ENCODE measurements at regions not wholly inside any gene's neighbourhood (a gene's known extent, or its start where the extent isn't known, plus 50 kb on each side); places are given as distances from the start of the nearest gene placed in this dataset.

DNA sequence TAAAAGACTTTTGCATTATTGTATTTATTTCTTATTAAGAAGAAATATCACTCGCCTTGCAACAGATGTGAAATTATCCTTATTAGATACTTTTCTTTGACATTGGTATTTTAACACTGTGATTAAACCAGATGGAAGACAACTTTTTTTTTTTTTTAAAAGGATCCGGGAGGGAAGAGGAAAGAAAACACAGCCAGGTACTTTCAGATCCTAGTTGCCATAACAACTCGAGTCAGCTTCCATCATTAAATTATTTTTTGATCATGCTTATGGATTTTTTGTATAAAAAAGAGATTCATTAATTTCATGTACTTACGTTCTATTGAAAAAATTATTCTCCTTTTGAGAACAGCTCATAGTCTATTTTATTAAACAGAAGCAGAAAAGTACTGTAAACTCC is 515.7 kb downstream of the TBC1D4 start:
- Histone ChIP-seq H3K4me1 (no peaks in the 10 kb centered on the region), H3K9me3 (no peaks in the 10 kb centered on the region), H3K36me3 (no peaks in the 10 kb centered on the region), H3K27ac (no peak overlapping the region), H3K4me3 (no peak overlapping the region), H3K27me3 (ENCODE audit: low read depth) (no peaks in the 10 kb centered on the region)
- TF ChIP-seq, protein P1, sequence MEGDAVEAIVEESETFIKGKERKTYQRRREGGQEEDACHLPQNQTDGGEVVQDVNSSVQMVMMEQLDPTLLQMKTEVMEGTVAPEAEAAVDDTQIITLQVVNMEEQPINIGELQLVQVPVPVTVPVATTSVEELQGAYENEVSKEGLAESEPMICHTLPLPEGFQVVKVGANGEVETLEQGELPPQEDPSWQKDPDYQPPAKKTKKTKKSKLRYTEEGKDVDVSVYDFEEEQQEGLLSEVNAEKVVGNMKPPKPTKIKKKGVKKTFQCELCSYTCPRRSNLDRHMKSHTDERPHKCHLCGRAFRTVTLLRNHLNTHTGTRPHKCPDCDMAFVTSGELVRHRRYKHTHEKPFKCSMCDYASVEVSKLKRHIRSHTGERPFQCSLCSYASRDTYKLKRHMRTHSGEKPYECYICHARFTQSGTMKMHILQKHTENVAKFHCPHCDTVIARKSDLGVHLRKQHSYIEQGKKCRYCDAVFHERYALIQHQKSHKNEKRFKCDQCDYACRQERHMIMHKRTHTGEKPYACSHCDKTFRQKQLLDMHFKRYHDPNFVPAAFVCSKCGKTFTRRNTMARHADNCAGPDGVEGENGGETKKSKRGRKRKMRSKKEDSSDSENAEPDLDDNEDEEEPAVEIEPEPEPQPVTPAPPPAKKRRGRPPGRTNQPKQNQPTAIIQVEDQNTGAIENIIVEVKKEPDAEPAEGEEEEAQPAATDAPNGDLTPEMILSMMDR (IDR thresholded peaks at IDR 0.05) = no peak
- no peak for ATAC-seq
- DNase-seq = no peak
- intact Hi-C loops (cut with DNase I) = no loop called here

DNA sequence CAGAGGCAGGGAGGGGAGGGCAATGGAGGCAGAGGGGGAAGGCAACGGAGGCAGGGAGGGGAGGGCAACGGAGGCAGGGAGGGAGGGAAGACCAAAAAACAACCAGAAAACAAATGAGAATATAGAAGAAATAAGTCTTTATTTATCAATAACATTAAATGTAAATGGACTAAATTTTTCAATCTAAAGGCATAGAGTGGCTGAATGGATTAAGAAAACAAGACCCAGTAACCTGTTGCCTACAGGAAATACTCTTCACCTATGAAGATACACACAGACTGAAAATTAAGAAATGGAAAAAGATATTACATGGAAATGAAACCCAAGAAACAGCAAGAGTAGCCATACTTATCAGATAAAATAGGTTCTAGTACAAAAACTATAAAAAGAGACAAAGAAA is 536.3 kb downstream of the TBC1D4 start:
- TF ChIP-seq, protein P1 (IDR thresholded peaks at IDR 0.05) = no peak
- no peak for DNase-seq

DNA sequence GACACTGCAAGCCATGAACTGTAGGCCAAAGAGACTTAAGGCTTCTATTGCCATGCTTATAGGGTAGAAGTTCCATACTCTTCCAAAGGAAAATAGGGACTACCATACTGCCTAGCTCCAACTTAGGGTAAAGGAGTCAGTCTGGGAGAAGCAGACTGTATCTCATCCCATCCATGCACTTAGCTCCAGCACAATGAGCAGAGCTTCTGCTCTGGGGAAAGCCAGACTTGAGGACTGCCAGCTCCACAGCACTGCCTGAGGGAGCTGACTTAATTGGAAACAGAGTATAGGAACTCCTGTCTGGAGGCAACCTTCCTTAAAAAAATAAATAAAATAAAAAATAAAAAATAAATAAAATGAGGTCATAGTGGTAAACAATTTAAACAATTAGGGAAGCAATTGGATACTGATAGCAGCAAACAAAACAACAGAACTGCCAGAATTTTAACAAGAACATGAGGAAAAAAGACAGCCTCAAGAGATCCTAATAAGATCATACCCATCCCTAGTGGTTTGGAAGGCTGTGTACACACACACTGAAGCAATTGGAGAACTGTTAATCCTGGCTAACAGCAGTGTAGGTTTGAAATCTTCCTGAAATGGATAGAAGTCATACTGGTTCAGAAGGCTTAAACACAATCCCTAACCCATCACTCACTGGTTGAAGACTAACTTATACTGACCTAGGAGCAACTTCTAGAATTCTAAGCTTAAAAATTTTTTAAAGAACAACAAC is 550.1 kb downstream of the TBC1D4 start:
- no peaks in the 10 kb centered on the region for H3K4me1 ChIP-seq
- H3K27ac ChIP-seq = no peak overlapping the region
- TF ChIP-seq, protein P1 (IDR thresholded peaks at IDR 0.05) = no peak
- H3K9me3 ChIP-seq = no peaks in the 10 kb centered on the region
- DNase-seq = no peak
- H3K4me3 ChIP-seq = no peak overlapping the region
- ATAC-seq = no peak
- intact Hi-C loops (cut with DNase I) = no loop called here
- H3K27me3 ChIP-seq (ENCODE audit: low read depth) = no peaks in the 10 kb centered on the region
- no peaks in the 10 kb centered on the region for H3K36me3 ChIP-seq

More for the DNA sequence above, 536.3 kb downstream of the TBC1D4 start:
- Histone ChIP-seq H3K4me1 (no peaks in the 10 kb centered on the region), H3K36me3 (no peaks in the 10 kb centered on the region), H3K27me3 (ENCODE audit: low read depth) (no peaks in the 10 kb centered on the region), H3K4me3 (no peak overlapping the region), H3K27ac (no peak overlapping the region), H3K9me3 (peaks cover 10% of the 10 kb centered on the region)
- ATAC-seq = no peak
- intact Hi-C loops (cut with DNase I) = no loop called here

DNA sequence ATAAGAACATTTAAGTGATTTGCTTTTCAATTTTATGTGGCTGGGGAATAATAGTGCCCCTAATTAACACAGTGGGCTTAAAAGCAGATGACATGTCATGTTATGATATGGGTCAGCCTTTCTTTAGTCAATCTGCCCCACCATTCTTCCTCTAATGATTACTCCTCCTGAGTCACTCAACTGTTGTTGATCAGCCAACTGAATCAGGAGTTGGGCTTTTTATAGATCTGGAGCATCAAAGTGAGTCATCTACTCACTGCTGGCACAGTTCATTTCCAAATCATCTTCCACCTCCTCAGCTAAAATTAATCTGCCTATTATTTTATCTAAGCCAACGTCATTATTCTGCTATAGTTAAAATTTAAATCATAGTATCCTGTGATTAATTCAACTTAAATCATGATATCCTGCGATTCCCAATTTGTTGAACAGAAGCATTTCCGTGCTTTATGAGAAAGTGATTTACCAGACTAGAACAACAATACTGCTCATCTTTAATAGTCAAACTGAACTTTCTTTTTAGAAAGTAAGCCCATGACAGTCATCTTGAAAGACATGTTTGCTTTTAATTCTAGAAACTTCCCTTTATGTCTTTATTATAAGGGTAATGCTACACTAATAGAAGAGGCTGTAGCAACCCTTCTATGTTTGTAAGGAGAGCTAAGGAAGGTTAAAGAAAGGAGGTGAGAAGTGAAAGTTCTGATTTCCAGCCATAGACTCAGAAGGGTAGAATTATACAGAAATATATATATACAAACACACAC is 551.4 kb downstream of the TBC1D4 start:
- Histone ChIP-seq H3K36me3 (no peaks in the 10 kb centered on the region), H3K9me3 (no peaks in the 10 kb centered on the region), H3K4me3 (no peak overlapping the region), H3K27ac (no peak overlapping the region), H3K27me3 (ENCODE audit: low read depth) (no peaks in the 10 kb centered on the region), H3K4me1 (no peaks in the 10 kb centered on the region)
- intact Hi-C loops (cut with DNase I) = no loop called here
- TF ChIP-seq, protein P1 (IDR thresholded peaks at IDR 0.05) = no peak
- ATAC-seq (no peak), DNase-seq (no peak)

DNA sequence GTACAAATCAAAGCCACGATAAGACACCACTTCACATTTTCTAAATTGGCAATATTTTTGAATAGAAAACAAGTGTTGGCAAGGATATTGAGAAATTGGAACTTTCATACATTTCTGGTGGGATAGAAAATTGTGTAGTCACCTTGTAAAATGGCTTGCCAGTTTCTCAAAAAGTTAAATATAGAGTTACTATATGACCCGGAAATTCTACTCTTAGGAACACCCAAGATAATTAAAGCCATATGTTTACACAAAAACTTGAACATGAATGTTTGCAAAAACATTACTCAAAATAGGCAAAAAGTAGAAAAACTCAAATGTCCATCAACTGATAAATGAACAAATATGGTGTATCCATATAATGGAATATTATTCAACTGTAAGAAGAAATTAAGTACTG is 552.5 kb downstream of the TBC1D4 start:
- no peaks in the 10 kb centered on the region for H3K36me3 ChIP-seq
- intact Hi-C loops (cut with DNase I) = no loop called here
- no peak overlapping the region for H3K4me3 ChIP-seq
- H3K27me3 ChIP-seq (ENCODE audit: low read depth) = no peaks in the 10 kb centered on the region
- ATAC-seq (no peak), DNase-seq (no peak)
- H3K9me3 ChIP-seq = no peaks in the 10 kb centered on the region
- no peaks in the 10 kb centered on the region for H3K4me1 ChIP-seq
- TF ChIP-seq, protein P1 (IDR thresholded peaks at IDR 0.05) = no peak
- H3K27ac ChIP-seq = no peak overlapping the region

Measured in lower lobe of right lung (tissue), 2 donors.